Epithelial cell of proximal tubule (primary cell): ENCODE measurements at regions not wholly inside any gene's neighbourhood (a gene's known extent, or its start where the extent isn't known, plus 50 kb on each side); places are given as distances from the start of the nearest gene placed in this dataset.
"Not testable (repeated sequence)": the region's sequence is repeated elsewhere in the genome, so short reads cannot be mapped to it uniquely, and the experiment has no call there.

ENCODE experiments used
- DNase-seq: peaks from one replicate; pipeline ENCODE4 v3.0.0-alpha.2; 2011; ENCODE audit warnings: low read depth
- H3K4me3 ChIP-seq: 2 replicates; pipeline ENCODE4 v1.5.1; 2011; ENCODE audit warnings: low read depth, mild to moderate bottlenecking, low read length
- CTCF ChIP-seq: conservative IDR thresholded peaks from 2 replicates; pipeline ENCODE4 v1.5.1; 2012; ENCODE audit warnings: low read depth, mild to moderate bottlenecking, low read length

DNA sequence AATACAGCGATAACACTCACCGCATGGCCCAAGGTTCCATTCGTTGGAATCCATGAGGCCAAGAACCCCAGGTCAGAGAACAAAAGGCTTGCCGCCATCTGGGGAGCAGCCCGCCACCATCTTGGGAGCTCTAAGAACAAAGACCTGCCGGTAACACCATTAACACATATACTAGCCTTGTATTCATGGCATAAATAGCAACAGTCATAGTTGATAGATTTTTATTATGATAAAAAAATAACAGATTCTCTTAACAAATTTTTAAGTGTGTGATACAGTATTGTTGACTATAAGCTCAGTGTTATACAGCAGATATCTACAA is 309.4 kb downstream of the GLUD2 start:
- TF ChIP-seq CTCF: no peak
- no peak overlapping the region for H3K4me3 ChIP-seq
- DNase-seq: no peak

DNA sequence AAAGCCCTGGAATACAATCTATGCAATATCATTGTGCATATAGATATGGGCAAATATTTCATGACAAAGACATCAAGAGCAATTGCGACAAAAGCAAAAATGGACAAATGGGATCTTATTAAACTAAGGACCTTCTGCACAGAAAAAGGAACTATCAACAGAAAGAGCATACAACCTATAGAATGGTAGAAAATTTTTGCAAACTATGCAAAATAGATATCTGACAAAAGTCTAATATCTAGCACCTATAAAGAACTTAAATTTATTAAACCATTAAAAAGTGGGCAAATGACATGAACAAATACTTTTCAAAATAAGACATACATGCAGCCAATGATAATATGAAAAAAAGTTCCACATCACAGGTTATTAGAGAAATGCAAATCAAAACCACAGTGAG is 312.9 kb downstream of the GLUD2 start:
- no peak overlapping the region for H3K4me3 ChIP-seq
- no peak for TF ChIP-seq CTCF
- DNase-seq: no peak

GRCh38 chrX:121365572-121366161 is 318.3 kb downstream of the GLUD2 start:
- H3K4me3 ChIP-seq: no peak overlapping the region
- DNase-seq: no peak
- no peak for TF ChIP-seq CTCF

- H3K4me3 ChIP-seq: no peak overlapping the region
- TF ChIP-seq CTCF: no peak
These were observed 327.1 kb downstream of the GLUD2 start for GRCh38 chrX:121374471-121374870.

GRCh38 chrX:121381915-121382314 is 334.5 kb downstream of the GLUD2 start:
- not testable (repeated sequence) for H3K4me3 ChIP-seq, DNase-seq

More at GRCh38 chrX:121374471-121374870, 327.1 kb downstream of the GLUD2 start:
- no peak for DNase-seq

DNA sequence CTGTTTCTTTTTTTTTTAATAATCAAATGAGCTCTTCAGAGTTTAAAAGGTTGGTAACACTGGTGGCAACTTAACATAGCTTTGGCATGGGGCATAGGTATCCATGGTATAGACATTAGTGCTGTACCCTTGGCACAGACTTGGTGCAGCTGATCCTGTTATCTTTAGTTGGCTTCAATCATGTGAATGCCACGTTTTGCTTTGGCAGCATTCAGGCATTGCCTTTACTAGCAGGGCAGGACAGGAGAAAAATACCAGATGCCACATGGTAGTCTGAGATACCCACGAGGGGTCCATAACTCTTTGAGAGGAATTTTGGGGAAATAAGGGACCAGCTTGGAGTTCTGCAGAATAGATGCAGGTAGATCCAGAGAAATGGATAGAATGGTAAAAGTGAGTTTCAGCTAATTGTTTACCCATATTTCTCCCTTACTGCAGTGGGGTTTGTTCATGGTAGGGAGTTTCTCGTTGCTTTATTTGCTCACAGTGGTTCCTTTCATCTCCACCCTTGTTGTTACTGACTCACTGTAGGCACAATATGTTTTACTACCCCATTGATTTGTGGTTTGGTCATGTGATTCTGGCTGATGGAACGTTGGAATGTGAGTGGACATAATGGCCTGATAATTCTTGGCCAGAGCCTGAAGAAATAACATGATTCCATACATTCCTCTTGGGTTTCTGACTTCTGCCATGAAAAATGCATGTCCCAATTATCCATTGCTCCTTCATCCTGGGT is 342.7 kb downstream of the GLUD2 start:
- TF ChIP-seq CTCF: no peak
- H3K4me3 ChIP-seq: no peak overlapping the region
- peak; percentile 2 for DNase-seq

- H3K4me3 ChIP-seq: no peak overlapping the region
- DNase-seq: no peak
- no peak for TF ChIP-seq CTCF
These were observed 358.4 kb downstream of the GLUD2 start for GRCh38 chrX:121405826-121406225.
